ENCODE measurements at regions not wholly inside any gene's neighbourhood (a gene's known extent, or its start where the extent isn't known, plus 50 kb on each side); places are given as distances from the start of the nearest gene placed in this dataset.

GRCh38 chr5:171606414-171607024, 179.1 kb upstream of the SMIM23 start:
- no peak for DNase-seq

GRCh38 chr5:171607863-171608262, 177.8 kb upstream of the SMIM23 start:
- no peak for DNase-seq

GRCh38 chr5:171609806-171610452, 175.7 kb upstream of the SMIM23 start:
- no peak for DNase-seq

GRCh38 chr5:171610686-171611085, 174.9 kb upstream of the SMIM23 start:
- no peak for DNase-seq

- DNase-seq, result no peak
These were observed 172.9 kb upstream of the SMIM23 start for GRCh38 chr5:171612749-171613148.

GRCh38 chr5:171614511-171614910, 171.1 kb upstream of the SMIM23 start:
- DNase-seq, result no peak

GRCh38 chr5:171614971-171615653, 170.5 kb upstream of the SMIM23 start:
- no peak for DNase-seq

GRCh38 chr5:171615705-171616640, 169.6 kb upstream of the SMIM23 start:
- DNase-seq, result no peak

GRCh38 chr5:171617266-171617665, 168.4 kb upstream of the SMIM23 start:
- no peak for DNase-seq

- no peak for DNase-seq
These were observed 167.6 kb upstream of the SMIM23 start for GRCh38 chr5:171617817-171618591.

GRCh38 chr5:171619196-171619595, 166.4 kb upstream of the SMIM23 start:
- no peak for DNase-seq

GRCh38 chr5:171619744-171620143, 165.9 kb upstream of the SMIM23 start:
- DNase-seq, result no peak

GRCh38 chr5:171622010-171622409, 163.6 kb upstream of the SMIM23 start:
- DNase-seq, result no peak

GRCh38 chr5:171623107-171623506, 162.5 kb upstream of the SMIM23 start:
- DNase-seq, result no peak

GRCh38 chr5:171623551-171624097, 162.0 kb upstream of the SMIM23 start:
- DNase-seq, result no peak

GRCh38 chr5:171624396-171624795, 161.2 kb upstream of the SMIM23 start:
- no peak for DNase-seq

- DNase-seq, result no peak
These were observed 160.0 kb upstream of the SMIM23 start for GRCh38 chr5:171625646-171626045.

GRCh38 chr5:171627936-171628632, 157.5 kb upstream of the SMIM23 start:
- no peak for DNase-seq

- no peak for DNase-seq
These were observed 157.0 kb upstream of the SMIM23 start for GRCh38 chr5:171628633-171628974.

- no peak for DNase-seq
These were observed 156.4 kb upstream of the SMIM23 start for GRCh38 chr5:171629221-171629620.

GRCh38 chr5:171629628-171630349, 155.8 kb upstream of the SMIM23 start:
- no peak for DNase-seq
